HEK293T (cell line): ENCODE measurements at regions not wholly inside any gene's neighbourhood (a gene's known extent, or its start where the extent isn't known, plus 50 kb on each side); places are given as distances from the start of the nearest gene placed in this dataset.

ENCODE experiments used
- ARNT ChIP-seq: fragments of 450-650 bp; IDR thresholded peaks from 2 replicates; pipeline ENCODE4 v1.6.1; 2017; ENCODE audit warnings: mild to moderate bottlenecking
- BHLHE40 ChIP-seq: fragments of 450-650 bp; IDR thresholded peaks from 2 replicates; pipeline ENCODE4 v1.6.1; 2016; ENCODE audit warnings: mild to moderate bottlenecking, moderate library complexity, borderline replicate concordance
- ELF4 ChIP-seq: fragments of 450-650 bp; IDR thresholded peaks from 2 replicates; pipeline ENCODE4 v1.6.1; 2017; ENCODE audit warnings: antibody characterized with exemption
- FOXA1 ChIP-seq: fragments of 450-650 bp; IDR thresholded peaks from 2 replicates; pipeline ENCODE4 v1.6.1; 2016; ENCODE audit warnings: mild to moderate bottlenecking
- FOXK2 ChIP-seq: fragments of 450-650 bp; IDR thresholded peaks from 2 replicates; pipeline ENCODE4 v1.6.1; 2016; ENCODE audit warnings: mild to moderate bottlenecking
- FOXM1 ChIP-seq: fragments of 450-650 bp; IDR thresholded peaks from 2 replicates; pipeline ENCODE4 v1.6.1; 2017; ENCODE audit warnings: mild to moderate bottlenecking, borderline replicate concordance
- HDGF ChIP-seq: fragments of 450-650 bp; IDR thresholded peaks from 2 replicates; pipeline ENCODE4 v1.6.1; 2017; ENCODE audit warnings: antibody characterized with exemption, borderline replicate concordance
- LEF1 ChIP-seq: fragments of 450-650 bp; IDR thresholded peaks from 2 replicates; pipeline ENCODE4 v1.6.1; 2017; ENCODE audit warnings: mild to moderate bottlenecking, borderline replicate concordance
- NFRKB ChIP-seq: fragments of 450-650 bp; IDR thresholded peaks from 2 replicates; pipeline ENCODE4 v1.6.1; 2016; ENCODE audit warnings: mild to moderate bottlenecking, moderate library complexity
- PKNOX1 ChIP-seq: fragments of 450-650 bp; IDR thresholded peaks from 2 replicates; pipeline ENCODE4 v1.6.1; 2016
- SP1 ChIP-seq: fragments of 450-650 bp; IDR thresholded peaks from 2 replicates; pipeline ENCODE4 v1.6.1; 2017
- SUZ12 ChIP-seq: fragments of 450-650 bp; IDR thresholded peaks from 2 replicates; pipeline ENCODE4 v1.6.1; 2016; ENCODE audit warnings: mild to moderate bottlenecking
- TARDBP ChIP-seq: fragments of 450-650 bp; IDR thresholded peaks from 2 replicates; pipeline ENCODE4 v1.6.1; 2016
- ZNF384 ChIP-seq: fragments of 450-650 bp; IDR thresholded peaks from 2 replicates; pipeline ENCODE4 v1.6.1; 2016

DNA sequence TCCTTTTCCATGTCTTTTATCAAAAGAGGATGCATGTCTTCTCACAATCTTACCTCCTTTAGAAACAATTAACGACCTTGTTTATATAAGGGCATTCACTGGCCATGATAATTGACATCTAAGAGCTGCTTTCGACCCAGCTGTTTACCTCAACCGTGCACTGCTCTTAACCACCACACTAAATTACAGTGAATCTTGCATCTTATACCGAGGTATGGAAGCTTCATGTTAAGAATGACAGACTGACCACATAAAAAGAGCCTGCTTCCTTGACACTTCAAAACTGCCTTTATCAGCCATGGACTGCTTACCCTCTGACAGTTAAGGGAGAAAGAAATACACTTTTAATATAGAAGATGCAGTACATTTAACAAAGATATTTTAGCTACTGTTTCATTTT, 301.7 kb upstream of the LYPLAL1 start:
- TF ChIP-seq HDGF: no peak
- TF ChIP-seq BHLHE40: no peak
- no peak for TF ChIP-seq TARDBP
- TF ChIP-seq ZNF384: no peak
- no peak for TF ChIP-seq FOXK2
- TF ChIP-seq ARNT: no peak
- TF ChIP-seq LEF1: no peak
- TF ChIP-seq SUZ12: no peak
- no peak for TF ChIP-seq FOXM1
- TF ChIP-seq NFRKB: no peak
- no peak for TF ChIP-seq FOXA1
- TF ChIP-seq SP1: no peak
- no peak for TF ChIP-seq PKNOX1
- no peak for TF ChIP-seq ELF4
